GM21423 (cell line): ENCODE measurements at regions not wholly inside any gene's neighbourhood (a gene's known extent, or its start where the extent isn't known, plus 50 kb on each side); places are given as distances from the start of the nearest gene placed in this dataset.
"Not testable (repeated sequence)": the region's sequence is repeated elsewhere in the genome, so short reads cannot be mapped to it uniquely, and the experiment has no call there.

Source experiments
- ATAC-seq: cut with Tn5 transposase; IDR thresholded peaks from one replicate; pipeline ENCODE4 v1.9.1; 2021; ENCODE audit warnings: mild to moderate bottlenecking, moderate library complexity; ENCODE audit not compliant: unreplicated experiment

DNA sequence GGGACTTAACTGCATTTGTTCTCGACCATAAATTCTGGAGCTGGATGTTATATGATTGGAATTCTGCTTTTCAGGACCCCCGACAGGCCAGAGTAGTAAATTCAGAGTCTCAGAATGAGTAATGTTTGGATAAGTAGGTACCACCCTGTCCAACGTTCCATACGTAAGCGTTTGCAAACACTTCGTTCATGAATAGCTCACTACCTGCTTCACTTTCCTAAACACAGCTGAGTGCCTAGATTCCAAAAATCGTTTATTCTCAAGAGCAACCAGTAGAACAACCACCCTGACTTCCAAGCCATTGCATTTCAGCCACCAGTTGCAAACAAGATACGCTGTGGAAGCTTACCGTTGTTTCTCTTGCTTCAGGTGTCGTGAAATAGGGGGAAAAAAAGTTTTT lies 101.3 kb upstream of the DMRT1 start:
- ATAC-seq: no peak

DNA sequence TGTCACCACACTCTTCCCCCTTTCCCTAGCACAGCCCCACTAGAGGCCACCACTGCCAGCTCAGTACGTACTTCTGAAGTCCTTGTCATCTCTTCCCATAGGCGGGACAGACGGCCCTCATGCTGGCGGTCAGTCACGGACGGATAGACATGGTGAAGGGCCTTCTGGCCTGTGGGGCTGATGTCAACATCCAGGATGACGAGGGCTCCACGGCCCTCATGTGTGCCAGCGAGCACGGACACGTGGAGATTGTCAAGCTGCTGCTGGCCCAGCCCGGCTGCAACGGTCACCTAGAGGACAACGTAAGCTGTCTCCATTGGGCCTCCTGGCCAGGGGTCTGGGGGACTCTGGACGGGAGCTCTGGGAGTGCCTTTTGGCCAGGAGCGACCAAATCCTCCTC lies 99.4 kb upstream of the DMRT1 start:
- ATAC-seq: no peak

DNA sequence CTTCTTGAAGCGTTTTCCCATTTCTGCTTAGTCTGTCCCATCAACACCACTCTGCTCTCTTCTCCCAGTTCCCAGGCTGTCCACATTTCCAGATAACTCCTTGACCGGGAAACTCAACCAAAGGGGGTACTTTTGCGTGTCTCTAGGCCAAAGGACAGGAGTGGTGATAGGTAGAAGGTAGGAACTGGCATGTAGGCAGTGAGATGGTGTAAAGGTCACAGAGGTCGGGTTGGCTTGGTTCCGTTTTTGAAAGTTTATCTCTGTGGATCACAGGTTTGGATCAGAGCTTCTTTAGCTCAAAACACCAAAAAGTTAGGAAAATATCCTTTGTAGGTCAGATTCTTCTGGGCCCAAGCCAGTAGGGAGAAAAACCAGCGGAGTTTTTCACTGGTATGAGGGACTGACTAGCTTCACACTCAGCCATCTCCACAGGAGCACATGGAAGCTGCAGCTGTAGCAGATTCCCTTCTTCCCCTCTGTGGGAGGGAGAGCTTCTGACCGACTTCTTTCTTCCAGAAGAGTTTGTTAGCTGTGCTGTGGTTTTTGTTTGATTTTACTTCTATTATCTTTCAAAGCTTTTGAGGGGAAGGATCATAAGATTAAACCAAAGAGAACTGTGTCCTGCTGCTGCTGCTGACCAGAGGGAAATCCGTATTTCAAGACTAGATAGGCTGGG lies 98.4 kb upstream of the DMRT1 start:
- no peak for ATAC-seq

DNA sequence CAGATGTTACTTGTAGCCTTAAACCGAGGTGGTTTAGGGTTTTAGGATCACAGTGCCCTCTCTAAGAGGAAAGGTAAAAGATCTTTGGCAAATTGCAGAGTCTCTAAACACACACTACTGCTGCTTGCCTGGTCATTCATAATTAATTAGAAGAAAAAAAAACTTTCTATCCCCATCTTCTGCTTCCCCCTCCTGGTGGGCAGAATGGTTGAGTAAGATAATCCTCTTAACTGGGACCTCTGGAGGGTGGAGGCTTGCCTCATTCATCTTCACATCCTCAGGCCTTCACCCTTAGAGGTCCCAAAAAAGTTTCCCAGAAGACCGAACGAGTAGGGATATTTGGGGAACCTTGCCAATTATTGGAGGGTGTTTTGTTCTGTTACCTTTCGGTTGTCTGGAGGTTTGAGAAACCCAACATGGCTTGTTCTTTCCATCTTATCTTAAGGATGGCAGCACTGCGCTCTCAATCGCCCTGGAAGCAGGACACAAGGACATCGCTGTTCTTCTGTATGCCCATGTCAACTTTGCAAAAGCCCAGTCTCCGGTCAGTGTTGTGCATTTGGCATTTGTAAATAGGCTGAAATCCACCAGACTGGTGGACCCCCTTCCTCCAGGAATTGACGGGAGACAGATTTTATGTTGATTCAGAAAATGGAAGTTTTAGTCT lies 97.3 kb upstream of the DMRT1 start:
- no peak for ATAC-seq

DNA sequence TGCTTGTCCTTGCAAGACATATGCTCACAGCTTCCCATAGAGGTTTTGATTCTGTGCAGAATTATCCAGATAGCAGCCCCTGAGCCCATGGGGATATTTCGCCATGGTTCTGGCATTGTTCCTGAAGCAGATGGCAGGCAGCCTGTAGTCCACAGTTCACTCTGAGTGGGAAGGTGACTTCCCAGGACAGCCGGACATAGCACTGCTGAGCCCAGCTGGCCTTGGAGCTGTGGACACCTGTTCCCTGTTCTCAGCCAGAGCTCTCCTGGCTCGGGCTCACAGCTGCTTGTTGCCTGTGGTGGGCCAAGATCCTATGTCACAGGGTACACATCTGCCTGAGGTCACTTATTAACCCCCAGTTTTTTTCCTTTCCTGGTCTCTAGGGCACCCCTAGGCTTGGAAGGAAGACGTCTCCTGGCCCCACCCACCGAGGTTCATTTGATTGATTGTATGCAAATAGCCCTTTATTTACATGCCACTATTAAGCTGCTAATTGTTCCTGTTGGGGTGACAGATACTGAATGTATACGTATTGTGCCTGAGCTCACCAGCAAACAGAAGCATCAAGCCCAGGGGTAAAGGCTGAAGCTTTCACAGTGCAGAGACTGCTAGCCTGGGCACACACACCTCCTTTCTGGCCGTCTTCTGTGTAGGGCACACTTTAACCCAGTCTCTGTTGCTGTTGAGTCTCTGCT lies 96.6 kb upstream of the DMRT1 start:
- ATAC-seq: no peak

DNA sequence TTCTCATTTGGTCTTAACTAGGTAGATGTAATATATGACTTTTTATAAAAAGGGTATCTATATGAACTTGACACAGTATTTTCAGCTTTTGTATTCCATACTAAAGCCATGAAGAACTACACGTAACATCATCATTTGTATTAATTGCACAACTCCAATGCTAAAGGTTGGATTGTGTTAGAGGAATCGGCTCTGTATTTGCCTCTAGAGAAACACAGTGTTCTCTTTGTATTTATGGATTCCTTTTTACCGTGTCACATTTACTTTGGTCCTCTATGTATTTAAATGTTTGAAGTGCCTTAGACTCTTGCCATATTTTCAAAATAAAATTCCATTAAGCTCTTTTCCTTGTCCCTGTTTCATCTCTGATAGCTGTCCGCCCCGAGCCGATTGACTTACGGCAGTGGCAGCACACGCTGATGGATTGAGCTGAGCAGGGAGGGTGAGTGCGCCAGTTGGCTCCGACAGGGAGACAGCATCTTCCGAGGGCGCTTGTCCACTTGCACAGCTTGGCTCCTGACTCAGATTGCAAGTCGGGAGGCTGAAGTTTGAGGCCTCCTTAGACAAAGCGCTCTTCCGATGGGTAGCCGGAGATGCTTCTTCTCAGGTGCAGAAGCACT lies 95.6 kb upstream of the DMRT1 start:
- no peak for ATAC-seq

DNA sequence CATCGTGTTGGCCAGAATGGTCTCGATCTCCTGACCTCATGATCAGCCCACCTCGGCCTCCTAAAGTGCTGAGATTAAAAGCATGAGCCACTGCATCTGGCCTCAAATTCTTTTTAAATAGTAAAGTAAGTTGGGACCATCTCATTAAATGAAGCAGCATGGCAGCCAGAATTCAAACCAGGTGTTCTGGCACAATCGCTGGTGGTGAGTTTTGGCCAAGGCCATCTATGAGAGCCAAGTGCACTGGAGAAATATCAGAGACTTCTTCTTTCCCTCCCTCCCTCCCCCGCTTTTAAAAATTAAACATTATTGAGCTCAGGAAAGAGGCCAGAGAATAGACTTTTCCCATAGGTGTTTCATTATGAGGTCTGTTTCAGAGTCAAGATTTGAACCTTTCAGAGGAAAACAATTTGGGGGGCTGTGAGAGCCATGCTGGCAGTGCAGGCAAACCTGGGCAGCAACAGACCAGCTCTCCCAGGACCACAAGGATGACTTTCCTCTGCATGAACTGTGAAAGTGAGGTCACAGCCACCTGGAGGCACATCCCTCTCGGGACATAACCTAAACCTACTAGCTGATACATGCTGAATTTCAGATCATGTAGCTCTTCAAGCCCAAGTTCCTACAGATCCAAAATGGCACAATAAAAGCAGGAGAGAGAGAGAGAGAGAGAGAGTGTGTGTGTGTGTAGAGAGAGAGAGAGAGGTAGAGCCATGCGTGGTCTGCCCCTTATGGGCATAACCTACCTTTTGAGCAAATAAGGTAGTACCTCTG lies 94.6 kb upstream of the DMRT1 start:
- no peak for ATAC-seq

DNA sequence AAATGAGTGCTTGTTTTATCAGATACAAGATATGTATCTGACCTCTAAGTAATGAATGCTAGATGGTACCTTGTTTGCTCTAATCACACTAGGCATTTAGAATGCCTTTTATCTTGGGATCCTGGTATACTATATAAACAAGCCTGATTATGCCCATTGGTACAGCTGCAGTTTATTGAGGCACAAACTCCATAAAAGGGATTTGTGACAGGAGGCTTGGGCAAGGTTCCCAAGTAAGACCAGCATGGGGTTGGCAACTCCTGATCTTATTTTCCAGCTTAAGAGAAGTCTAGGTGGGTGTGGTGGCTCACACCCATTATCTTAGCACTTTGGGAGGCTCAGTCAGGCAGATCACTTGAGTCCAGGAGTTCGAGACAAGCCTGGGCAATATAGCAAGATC lies 93.9 kb upstream of the DMRT1 start:
- ATAC-seq: no peak

DNA sequence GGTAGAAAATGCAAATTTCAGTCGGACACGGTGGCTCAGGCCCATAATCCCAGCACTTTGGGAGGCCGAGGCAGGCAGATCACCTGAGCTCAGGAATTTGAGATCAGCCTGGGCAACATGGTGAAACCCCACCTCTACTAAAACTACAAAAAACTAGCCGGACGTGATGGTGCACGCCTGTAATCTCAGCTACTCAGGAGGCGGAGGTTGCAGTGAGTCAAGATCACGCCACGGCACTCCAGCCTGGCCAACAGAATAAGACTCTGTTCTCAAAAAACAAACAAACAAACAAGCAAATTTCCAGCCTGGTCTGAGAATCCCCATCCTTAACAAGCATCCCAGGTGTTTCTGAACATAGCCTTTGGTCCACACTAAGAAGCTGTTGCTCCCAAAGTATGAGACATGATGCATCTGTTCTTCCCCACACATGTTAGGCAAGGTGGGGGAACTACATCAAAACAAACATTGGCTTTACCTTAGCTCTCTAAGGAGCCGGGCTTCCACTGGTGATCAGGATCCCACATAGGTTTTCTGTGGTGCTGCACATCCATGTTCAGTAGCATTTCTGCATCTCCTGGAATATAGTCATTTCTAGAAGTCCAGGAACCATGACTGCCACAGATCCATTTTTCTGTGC lies 92.5 kb upstream of the DMRT1 start:
- ATAC-seq: no peak

DNA sequence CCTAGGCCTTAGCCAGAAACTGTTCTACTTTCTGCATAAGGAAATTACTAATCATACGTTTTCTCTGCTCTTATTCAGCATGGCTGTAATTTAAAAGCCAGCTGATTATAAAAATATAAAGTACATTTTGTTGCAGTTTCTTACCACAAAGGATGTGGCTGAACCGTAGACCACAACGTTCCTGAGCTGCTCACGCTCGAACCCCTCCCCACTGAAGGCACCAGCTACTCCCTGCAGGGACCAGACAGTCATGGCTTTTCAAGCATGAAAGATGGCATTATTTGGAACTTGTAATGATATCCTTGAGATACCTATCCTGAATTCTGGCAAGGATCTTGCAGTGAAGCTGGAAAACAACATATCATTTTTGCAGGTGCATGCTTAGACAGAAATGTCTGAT lies 91.8 kb upstream of the DMRT1 start:
- no peak for ATAC-seq

DNA sequence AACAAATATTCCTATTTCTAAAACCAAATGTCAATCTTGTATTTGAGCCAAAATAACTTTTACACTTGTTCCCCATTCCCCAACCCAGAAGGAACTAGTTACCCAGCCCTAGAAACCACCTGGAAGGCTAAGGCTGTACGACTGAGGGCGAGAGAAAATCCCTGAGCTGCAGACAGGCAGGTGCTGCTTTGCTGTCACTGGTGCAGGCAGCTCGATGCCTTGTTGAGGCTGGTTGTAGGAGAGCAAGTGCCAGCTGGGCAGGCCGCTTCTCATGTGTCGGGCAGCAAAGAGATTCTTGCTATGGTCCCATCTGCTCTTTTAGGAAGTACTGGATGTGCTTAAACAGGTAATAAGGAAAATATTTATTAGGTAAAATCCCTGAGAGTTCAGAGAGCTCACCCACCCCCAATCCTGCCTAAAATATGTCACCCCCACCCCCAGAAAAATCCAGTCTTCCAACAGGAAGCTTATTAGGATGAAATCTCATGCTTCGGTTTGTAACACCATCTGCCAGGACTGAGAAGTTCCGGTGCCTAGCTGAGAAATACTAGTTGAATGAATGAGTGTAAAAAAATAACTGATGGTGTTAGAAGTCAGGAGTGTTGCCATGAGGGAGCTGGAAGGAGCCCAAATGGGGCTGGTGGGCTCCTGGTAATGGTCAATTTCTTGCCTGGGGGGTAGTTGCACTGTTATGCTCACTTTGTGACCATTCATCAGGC lies 91.1 kb upstream of the DMRT1 start:
- ATAC-seq: no peak

DNA sequence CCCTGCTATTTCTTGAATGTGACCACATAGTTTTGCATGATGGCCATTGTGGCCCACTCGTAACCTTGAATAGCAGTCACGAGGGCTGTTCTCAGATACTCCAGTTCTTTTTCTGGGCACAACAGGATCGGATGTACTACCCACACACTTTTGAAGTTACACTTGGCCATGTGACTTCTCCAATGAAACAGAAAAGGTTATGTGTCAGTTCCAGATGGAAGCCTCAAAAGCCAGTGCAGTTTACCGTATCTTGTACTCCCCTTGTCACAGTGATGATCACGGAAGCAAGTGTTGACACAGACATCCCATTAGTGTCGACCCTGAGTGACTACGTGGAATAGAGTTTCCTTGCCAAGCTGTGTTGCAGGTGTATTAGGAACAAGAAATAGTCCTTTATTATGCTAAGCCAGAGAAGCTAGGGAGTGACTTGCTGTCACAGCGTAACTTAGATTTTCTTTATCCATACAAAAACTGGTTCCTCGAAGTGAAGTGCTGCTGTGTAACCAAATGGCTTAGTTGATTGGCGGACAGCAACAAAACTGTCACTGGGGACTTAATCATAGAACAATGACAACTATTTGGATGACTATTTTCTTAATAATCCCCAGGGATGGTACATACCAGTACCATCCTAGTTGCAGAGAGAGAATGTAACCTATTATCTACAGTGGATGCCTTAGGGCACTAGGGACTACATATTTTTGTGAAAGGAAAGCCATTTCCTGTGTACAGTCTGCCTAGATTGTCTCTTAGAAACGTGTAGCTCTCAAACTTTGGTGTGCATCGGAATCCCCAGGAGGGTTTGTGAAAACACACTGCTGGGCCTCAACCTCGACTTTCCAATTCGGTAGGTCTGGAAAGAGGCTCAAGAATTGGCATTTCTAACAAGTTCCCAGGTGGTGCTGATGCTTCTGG lies 90.1 kb upstream of the DMRT1 start:
- no peak for ATAC-seq

DNA sequence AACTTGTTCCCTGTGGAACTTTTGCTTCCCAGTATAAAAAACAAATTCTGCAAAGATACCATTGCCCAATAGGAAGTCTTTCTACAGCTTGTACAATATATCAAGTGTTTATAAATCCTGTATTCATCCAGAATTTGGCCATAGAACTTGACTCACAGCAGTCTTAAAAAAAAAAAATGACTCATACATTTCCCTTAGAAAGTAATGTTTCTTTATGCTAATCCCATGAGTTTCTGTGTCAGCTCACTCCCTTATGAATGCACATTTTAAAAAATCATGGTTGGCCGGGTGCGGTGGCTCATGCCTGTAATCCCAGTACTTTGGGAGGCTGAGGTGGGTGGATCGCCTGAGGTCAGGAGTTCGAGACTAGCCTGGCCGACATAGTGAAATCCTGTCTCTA lies 89.3 kb upstream of the DMRT1 start:
- no peak for ATAC-seq

DNA sequence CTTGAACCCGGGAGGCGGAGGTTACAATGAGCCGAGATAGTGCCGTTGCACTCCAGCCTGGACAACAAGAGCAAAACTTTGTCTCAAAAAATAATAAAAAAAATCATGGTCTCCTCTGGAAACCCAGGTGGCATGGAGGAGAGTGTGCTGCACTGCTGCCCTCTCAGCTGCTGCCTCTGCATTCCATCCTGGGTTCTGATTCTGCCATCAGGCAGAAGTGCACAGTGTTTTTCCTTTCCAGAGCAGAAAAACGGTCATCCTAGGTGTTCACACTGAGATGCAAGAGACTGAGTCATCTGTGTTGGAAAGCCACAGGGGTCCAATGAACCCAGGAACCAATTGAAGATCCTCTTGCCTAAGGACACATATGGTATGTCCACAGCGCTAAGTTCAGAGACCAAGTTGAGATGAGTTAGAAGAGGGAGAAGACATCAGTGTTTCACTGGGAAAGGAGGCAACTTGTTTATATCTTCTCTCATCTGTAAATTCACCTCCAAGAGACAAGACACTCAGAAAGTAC lies 88.8 kb upstream of the DMRT1 start:
- ATAC-seq: no peak

DNA sequence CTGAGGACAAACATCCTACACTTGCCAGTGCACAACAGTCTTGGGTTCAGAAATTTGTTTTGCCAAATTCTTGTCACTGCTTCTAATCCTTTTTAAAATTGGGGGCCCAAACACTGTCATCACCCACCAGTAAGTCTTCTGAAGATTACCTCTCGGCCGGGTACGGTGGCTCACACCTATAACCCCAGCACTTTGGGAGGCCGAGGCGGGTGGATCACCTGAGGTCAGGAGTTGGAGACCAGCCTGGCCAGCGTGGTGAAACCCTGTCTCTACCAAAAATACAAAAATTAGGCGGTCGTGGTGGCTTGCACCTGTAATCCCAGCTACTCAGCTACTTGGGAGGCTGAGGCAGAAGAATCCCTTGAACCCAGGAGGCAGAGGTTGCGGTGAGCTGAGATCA lies 87.8 kb upstream of the DMRT1 start:
- not testable (repeated sequence) for ATAC-seq

DNA sequence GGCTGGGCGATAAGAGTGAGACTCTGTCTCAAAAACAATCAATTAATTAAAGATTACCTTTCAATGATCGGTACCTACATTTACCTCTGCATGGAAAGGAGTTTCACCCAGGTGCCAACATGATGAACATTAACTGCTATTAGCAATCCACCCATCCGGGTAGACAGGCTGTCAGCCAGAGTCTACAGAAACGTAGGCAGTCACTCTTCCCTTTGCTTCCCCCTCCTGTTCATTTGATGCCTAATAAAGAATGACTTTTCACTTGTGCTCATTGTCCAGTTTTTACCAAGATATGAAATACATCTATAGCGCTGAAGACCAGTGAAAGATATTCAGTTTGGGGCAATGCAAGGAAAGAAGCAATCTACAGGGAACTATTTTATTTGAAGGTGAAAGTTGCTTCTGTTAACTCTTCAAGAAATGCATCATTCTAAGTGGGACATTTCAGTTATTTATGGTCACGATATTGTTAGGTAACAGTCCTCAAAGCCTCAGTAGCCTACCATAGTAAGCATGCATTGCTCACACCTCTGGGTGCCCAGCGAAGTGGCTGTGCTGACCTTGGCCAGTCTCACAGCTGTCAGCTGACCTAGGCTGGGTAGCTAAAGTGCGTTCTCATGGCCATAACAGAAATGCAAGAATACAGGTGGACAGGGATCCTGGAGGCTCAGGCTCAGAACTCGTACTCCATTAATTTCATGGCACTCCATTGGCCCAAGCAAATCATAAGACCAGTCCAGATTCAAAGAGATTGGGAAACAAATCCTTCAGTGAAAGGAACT lies 87.2 kb upstream of the DMRT1 start:
- ATAC-seq: no peak

DNA sequence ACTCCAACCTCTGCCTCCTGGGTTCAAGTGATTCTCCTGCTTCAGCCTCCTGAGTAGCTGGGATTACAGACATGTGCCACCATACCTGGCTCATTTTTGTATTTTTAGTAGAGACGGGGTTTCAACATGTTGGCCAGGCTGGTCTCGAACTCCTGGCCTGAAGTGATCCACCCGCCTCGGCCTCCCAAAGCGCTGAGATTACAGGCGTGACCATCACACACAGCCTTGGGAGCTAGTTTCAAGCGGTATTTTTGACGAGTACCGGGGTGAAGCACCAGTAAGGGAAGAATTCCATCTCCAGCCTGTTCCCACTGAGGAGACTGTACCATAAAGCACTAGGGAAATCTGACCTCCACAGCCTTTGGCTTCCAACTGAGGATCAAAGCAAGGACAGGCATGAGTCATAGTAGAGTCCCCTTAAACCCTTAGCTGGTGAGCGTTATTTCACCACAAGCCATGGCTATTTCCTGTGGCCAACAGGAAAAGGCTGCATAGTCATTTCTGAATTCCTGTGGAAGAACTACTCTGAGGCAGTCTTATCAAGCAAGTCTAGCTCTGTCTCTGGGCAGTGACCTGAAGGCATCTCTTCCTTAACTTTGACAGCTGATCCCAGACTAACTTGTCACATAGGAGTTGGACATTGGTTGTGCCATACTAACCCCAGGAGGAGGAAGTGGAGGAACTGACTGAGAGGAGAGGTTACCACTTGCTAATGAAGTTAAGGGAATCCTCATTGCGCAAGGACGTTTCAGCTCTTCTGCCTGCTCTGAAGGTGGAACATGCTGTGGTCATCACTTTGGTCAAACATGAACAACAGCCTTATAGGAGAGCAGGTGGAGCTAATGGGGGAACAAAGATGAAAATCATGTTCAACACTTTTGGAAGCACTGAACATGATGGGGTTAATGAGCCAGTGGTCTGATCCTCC lies 85.8 kb upstream of the DMRT1 start:
- ATAC-seq: peak; percentile 51
